HG03045 (cell line): ENCODE measurements at regions not wholly inside any gene's neighbourhood (a gene's known extent, or its start where the extent isn't known, plus 50 kb on each side); places are given as distances from the start of the nearest gene placed in this dataset.

ENCODE experiments used
- ATAC-seq: cut with Tn5 transposase; IDR thresholded peaks from one replicate; pipeline ENCODE4 v1.9.1; 2021; ENCODE audit warnings: mild to moderate bottlenecking, moderate library complexity; ENCODE audit not compliant: unreplicated experiment

GRCh38 chr3:168269001-168269400, 173.3 kb upstream of the GOLIM4 start:
- ATAC-seq: no peak

GRCh38 chr3:168267179-168267578, 171.5 kb upstream of the GOLIM4 start:
- ATAC-seq: no peak

- no peak for ATAC-seq
Measured at GRCh38 chr3:168266335-168266734, 170.6 kb upstream of the GOLIM4 start.

GRCh38 chr3:168262887-168263286, 167.2 kb upstream of the GOLIM4 start:
- ATAC-seq: no peak

- peak; percentile 77 for ATAC-seq
Measured at GRCh38 chr3:168260859-168261258, 165.1 kb upstream of the GOLIM4 start.

GRCh38 chr3:168251371-168251770, 155.6 kb upstream of the GOLIM4 start:
- peak; percentile 40 for ATAC-seq

- ATAC-seq: peak; percentile 16
Measured at GRCh38 chr3:168250415-168250861, 154.7 kb upstream of the GOLIM4 start.

- ATAC-seq: peak; percentile 79
Measured at GRCh38 chr3:168249550-168250414, 154.1 kb upstream of the GOLIM4 start.

GRCh38 chr3:168249205-168249549, 153.5 kb upstream of the GOLIM4 start:
- no peak for ATAC-seq

GRCh38 chr3:168248383-168249204, 152.9 kb upstream of the GOLIM4 start:
- ATAC-seq: peak; percentile 10

- ATAC-seq: no peak
Measured at GRCh38 chr3:168241156-168241555, 145.4 kb upstream of the GOLIM4 start.

GRCh38 chr3:168239287-168239686, 143.6 kb upstream of the GOLIM4 start:
- ATAC-seq: no peak

- no peak for ATAC-seq
Measured at GRCh38 chr3:168233001-168233400, 137.3 kb upstream of the GOLIM4 start.

GRCh38 chr3:168223085-168223484, 127.4 kb upstream of the GOLIM4 start:
- ATAC-seq: no peak

- no peak for ATAC-seq
Measured at GRCh38 chr3:168220556-168220955, 124.8 kb upstream of the GOLIM4 start.

- no peak for ATAC-seq
Measured at GRCh38 chr3:168219530-168219929, 123.8 kb upstream of the GOLIM4 start.

- no peak for ATAC-seq
Measured at GRCh38 chr3:168218600-168218999, 122.9 kb upstream of the GOLIM4 start.

GRCh38 chr3:168216851-168217250, 121.1 kb upstream of the GOLIM4 start:
- ATAC-seq: no peak

- ATAC-seq: peak; percentile 95
Measured at GRCh38 chr3:168213920-168214319, 118.2 kb upstream of the GOLIM4 start.

GRCh38 chr3:168212664-168213285, 117.1 kb upstream of the GOLIM4 start:
- no peak for ATAC-seq

GRCh38 chr3:168205451-168205850, 109.7 kb upstream of the GOLIM4 start:
- ATAC-seq: no peak
